ENCODE measurements at regions not wholly inside any gene's neighbourhood (a gene's known extent, or its start where the extent isn't known, plus 50 kb on each side); places are given as distances from the start of the nearest gene placed in this dataset.

DNA sequence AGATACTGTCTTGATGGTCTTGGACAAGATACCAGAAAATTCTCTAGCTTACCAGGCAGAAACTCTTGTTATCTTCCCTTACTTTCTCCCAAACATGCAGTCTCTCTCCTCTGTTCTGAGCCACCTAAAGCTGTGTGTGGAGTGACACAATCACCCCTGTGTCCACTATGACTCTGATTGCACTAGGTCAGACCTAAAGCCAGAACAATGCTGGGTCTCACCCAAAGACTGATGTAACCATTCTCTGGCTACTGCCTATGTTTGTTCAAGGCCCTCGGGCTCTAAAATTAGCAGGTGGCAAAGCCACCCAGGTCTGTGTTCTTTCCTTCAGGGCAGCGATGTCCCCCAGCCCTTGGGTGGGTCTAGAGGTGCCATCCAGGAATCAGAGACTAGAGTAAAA is 200.5 kb downstream of the KCNA4 start:
- DNase-seq: no peak
- Histone ChIP-seq H3K79me2 (ENCODE audit: insufficient read depth) (no peaks in the 10 kb centered on the region), H2AFZ (ENCODE audit: low read depth) (no peak overlapping the region), H3K36me3 (replicated peaks in 1 of 2; ENCODE audit: control insufficient read depth in 1 of 2, insufficient read depth in 2 of 2, low read length in 1 of 2) (no peaks in the 10 kb centered on the region), H3K4me2 (no peak overlapping the region), H3K4me1 (ENCODE audit: control insufficient read depth in 1 of 2, insufficient read depth in 2 of 2, low read depth in 1 of 2, low read length in 1 of 2) (no peaks in the 10 kb centered on the region), H3K9me3 (no peaks in the 10 kb centered on the region), H3K4me3 (ENCODE audit: low read depth in 2 of 2, low read length in 1 of 2) (no peak overlapping the region), H3K9me2 (no peaks in the 10 kb centered on the region), H3K27me3 (ENCODE audit: insufficient read depth) (no peaks in the 10 kb centered on the region), H3K27ac (ENCODE audit: low read depth in 2 of 2, low read length in 1 of 2) (no peak overlapping the region), H3F3A (replicated peaks; ENCODE audit: insufficient read depth) (no peaks in the 10 kb centered on the region), H4K20me1 (ENCODE audit: insufficient read depth) (no peaks in the 10 kb centered on the region), H3K9ac (no peak overlapping the region)
- 0% methylated on average over 2 of the region's 2 CpGs for WGBS (ENCODE audit: low lambda C conversion rate)
- TF ChIP-seq POLR2AphosphoS5 (IDR thresholded peaks at IDR 0.05; ENCODE audit: low read depth, low read length): no peak
- TF ChIP-seq, protein P1, sequence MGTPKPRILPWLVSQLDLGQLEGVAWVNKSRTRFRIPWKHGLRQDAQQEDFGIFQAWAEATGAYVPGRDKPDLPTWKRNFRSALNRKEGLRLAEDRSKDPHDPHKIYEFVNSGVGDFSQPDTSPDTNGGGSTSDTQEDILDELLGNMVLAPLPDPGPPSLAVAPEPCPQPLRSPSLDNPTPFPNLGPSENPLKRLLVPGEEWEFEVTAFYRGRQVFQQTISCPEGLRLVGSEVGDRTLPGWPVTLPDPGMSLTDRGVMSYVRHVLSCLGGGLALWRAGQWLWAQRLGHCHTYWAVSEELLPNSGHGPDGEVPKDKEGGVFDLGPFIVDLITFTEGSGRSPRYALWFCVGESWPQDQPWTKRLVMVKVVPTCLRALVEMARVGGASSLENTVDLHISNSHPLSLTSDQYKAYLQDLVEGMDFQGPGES (IDR thresholded peaks at IDR 0.05; ENCODE audit: low read depth, low read length): no peak
- TF ChIP-seq RXRA (IDR thresholded peaks at IDR 0.05; ENCODE audit: borderline replicate concordance, low read depth): no peak
- no peak for TF ChIP-seq EZH2phosphoT487 (IDR thresholded peaks at IDR 0.05; ENCODE audit: borderline replicate concordance, low read depth)
- TF ChIP-seq, protein P2, sequence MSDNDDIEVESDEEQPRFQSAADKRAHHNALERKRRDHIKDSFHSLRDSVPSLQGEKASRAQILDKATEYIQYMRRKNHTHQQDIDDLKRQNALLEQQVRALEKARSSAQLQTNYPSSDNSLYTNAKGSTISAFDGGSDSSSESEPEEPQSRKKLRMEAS (IDR thresholded peaks at IDR 0.05; ENCODE audit: low read depth): no peak
- no peak for TF ChIP-seq FOXM1 (IDR thresholded peaks at IDR 0.05; ENCODE audit: low read depth)
- TF ChIP-seq YY1 (IDR thresholded peaks at IDR 0.05; ENCODE audit: low read depth): no peak
- no peak for TF ChIP-seq GABPA (IDR thresholded peaks at IDR 0.05; ENCODE audit: low read depth)
- no peak for TF ChIP-seq SIN3A (IDR thresholded peaks at IDR 0.05; ENCODE audit: borderline replicate concordance, low read depth, low read length)
- POLR2A ChIA-PET: no interaction called here
- CTCF ChIA-PET: interaction anchor here (1.0 kb wide), 1 partner anchor 41 kb away, joined by 3 read pairs; no protein-coding TSS in a partner anchor

DNA sequence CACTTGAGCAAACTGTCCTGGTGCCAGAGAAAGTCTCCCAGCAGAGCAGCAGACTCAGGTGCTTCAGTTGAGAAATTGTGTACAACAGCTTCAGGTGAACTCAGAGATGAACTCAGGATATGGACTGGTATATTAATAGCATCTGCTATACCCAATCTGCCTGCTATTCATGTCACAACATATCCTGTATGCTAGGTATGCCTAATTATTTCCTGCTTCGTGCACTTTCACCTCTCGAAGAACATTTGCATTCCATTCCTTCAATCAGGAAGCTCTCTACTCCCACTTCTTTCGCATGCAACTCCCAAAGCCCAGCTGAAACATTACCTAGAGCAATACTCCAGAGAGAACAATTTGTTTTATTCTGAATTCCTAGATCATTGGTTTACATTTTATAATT is 207.7 kb downstream of the KCNA4 start:
- WGBS (ENCODE audit: low lambda C conversion rate): 3% methylated on average over 3 of the region's 3 CpGs
- TF ChIP-seq CHD2 (IDR thresholded peaks at IDR 0.05; ENCODE audit: low read length, partially characterized antibody) (no peak), TCF12 (IDR thresholded peaks at IDR 0.05) (no peak), ELF1 (IDR thresholded peaks at IDR 0.05) (no peak), MXI1 (IDR thresholded peaks at IDR 0.05; ENCODE audit: low read depth, low read length) (no peak), POLR2AphosphoS5 (IDR thresholded peaks at IDR 0.05; ENCODE audit: low read depth, low read length) (no peak), GATA2 (CRISPR knock-in tag; IDR thresholded peaks at IDR 0.05) (no peak), YY1 (IDR thresholded peaks at IDR 0.05; ENCODE audit: low read depth) (no peak), NRF1 (IDR thresholded peaks at IDR 0.05; ENCODE audit: low read depth, low read length) (no peak), RAD21 (IDR thresholded peaks at IDR 0.05; ENCODE audit: low read length) (no peak), FOXJ3 (CRISPR knock-in tag; IDR thresholded peaks at IDR 0.05) (no peak), FOXM1 (IDR thresholded peaks at IDR 0.05; ENCODE audit: low read depth) (no peak), EP300 (IDR thresholded peaks at IDR 0.05; ENCODE audit: borderline replicate concordance in 1 of 2, low read depth in 1 of 2, low read length in 1 of 2) (no peak), SIN3A (IDR thresholded peaks at IDR 0.05; ENCODE audit: borderline replicate concordance, low read depth, low read length) (no peak), GABPA (IDR thresholded peaks at IDR 0.05; ENCODE audit: low read depth) (no peak)
- TF ChIP-seq, protein P3, sequence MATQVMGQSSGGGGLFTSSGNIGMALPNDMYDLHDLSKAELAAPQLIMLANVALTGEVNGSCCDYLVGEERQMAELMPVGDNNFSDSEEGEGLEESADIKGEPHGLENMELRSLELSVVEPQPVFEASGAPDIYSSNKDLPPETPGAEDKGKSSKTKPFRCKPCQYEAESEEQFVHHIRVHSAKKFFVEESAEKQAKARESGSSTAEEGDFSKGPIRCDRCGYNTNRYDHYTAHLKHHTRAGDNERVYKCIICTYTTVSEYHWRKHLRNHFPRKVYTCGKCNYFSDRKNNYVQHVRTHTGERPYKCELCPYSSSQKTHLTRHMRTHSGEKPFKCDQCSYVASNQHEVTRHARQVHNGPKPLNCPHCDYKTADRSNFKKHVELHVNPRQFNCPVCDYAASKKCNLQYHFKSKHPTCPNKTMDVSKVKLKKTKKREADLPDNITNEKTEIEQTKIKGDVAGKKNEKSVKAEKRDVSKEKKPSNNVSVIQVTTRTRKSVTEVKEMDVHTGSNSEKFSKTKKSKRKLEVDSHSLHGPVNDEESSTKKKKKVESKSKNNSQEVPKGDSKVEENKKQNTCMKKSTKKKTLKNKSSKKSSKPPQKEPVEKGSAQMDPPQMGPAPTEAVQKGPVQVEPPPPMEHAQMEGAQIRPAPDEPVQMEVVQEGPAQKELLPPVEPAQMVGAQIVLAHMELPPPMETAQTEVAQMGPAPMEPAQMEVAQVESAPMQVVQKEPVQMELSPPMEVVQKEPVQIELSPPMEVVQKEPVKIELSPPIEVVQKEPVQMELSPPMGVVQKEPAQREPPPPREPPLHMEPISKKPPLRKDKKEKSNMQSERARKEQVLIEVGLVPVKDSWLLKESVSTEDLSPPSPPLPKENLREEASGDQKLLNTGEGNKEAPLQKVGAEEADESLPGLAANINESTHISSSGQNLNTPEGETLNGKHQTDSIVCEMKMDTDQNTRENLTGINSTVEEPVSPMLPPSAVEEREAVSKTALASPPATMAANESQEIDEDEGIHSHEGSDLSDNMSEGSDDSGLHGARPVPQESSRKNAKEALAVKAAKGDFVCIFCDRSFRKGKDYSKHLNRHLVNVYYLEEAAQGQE (IDR thresholded peaks at IDR 0.05; ENCODE audit: low read depth, low read length): no peak
- TF ChIP-seq, protein P2 (IDR thresholded peaks at IDR 0.05; ENCODE audit: low read depth): no peak
- POLR2A ChIA-PET: no interaction called here

More for the DNA sequence above, 207.7 kb downstream of the KCNA4 start:
- Histone ChIP-seq H3K27me3 (ENCODE audit: insufficient read depth) (no peaks in the 10 kb centered on the region), H3F3A (replicated peaks; ENCODE audit: insufficient read depth) (no peaks in the 10 kb centered on the region), H3K4me3 (ENCODE audit: low read depth in 2 of 2, low read length in 1 of 2) (no peak overlapping the region), H3K27ac (ENCODE audit: low read depth in 2 of 2, low read length in 1 of 2) (no peak overlapping the region), H4K20me1 (ENCODE audit: insufficient read depth) (no peaks in the 10 kb centered on the region), H3K36me3 (replicated peaks in 1 of 2; ENCODE audit: control insufficient read depth in 1 of 2, insufficient read depth in 2 of 2, low read length in 1 of 2) (no peaks in the 10 kb centered on the region), H3K4me1 (ENCODE audit: control insufficient read depth in 1 of 2, insufficient read depth in 2 of 2, low read depth in 1 of 2, low read length in 1 of 2) (no peaks in the 10 kb centered on the region), H3K79me2 (ENCODE audit: insufficient read depth) (no peaks in the 10 kb centered on the region), H2AFZ (ENCODE audit: low read depth) (no peak overlapping the region), H3K4me2 (no peak overlapping the region), H3K9me3 (no peaks in the 10 kb centered on the region), H3K9me2 (no peaks in the 10 kb centered on the region), H3K9ac (no peak overlapping the region)
- no peak for DNase-seq
- CTCF ChIA-PET: no interaction called here
